Stimulated activated naive CD8-positive, alpha-beta T cell treated with anti-CD3 and anti-CD28 coated beads, Interleukin-15, amount 100 ng/mL, for 72 hours (primary cell): ENCODE measurements at regions not wholly inside any gene's neighbourhood (a gene's known extent, or its start where the extent isn't known, plus 50 kb on each side); places are given as distances from the start of the nearest gene placed in this dataset.
"Not testable (repeated sequence)": the region's sequence is repeated elsewhere in the genome, so short reads cannot be mapped to it uniquely, and the experiment has no call there.

ENCODE experiments used
- ATAC-seq: fragments of 150-1000 bp; cut with Tn5 transposase; 2 replicates; pipeline ENCODE4 v1.10.0; 2021; ENCODE audit warnings: mild to moderate bottlenecking, moderate library complexity
- DNase-seq, 2 donors: peaks; one replicate each; pipeline ENCODE4 v3.0.0; 2021 to 2022
- H3K27ac Mint-ChIP-seq, 2 donors: one replicate each; pipeline ENCODE4 v1.8.0; 2022; ENCODE audit warnings: mild to moderate bottlenecking in 2 of 2, mixed read lengths in 2 of 2, moderate library complexity in 2 of 2
- H3K27me3 Mint-ChIP-seq: one replicate; pipeline ENCODE4 v1.8.0; 2022; ENCODE audit warnings: mixed read lengths
- H3K4me1 Mint-ChIP-seq: one replicate; pipeline ENCODE4 v1.8.0; 2022; ENCODE audit warnings: mild to moderate bottlenecking, mixed read lengths
- H3K4me3 Mint-ChIP-seq, 2 donors: one replicate each; pipeline ENCODE4 v1.8.0; 2022; ENCODE audit warnings: mild to moderate bottlenecking in 2 of 2, mixed read lengths in 2 of 2, moderate library complexity in 1 of 2
- H3K9me3 Mint-ChIP-seq, 2 donors: one replicate each; pipeline ENCODE4 v1.8.0; 2022; ENCODE audit warnings: mixed read lengths in 2 of 2

DNA sequence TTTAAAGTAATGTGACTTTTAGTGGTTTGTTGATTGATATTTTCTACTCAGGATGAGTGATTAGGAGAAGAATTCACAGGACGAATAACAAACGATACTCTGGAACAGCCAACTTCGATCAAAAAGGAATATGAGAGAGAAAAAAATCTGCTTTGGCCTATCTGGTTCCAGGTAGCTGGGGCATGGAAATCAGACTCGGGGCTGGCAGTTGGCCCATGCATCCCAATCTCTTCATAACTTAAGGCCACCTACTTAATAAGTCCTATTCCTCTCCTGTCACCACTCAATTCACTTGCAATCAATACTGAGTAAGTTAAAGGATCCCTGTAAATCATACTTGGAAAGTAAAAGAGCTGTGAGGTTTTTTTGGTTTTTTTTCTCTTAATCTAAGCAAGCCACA is 1116.2 kb downstream of the SORCS3 start:
- H3K27ac Mint-ChIP-seq, result no peak overlapping the region
- no peaks in the 10 kb centered on the region for H3K27me3 Mint-ChIP-seq
- no peaks in the 10 kb centered on the region for H3K4me1 Mint-ChIP-seq
- no peak overlapping the region for H3K4me3 Mint-ChIP-seq
- no peak for ATAC-seq
- DNase-seq, result no peak
- H3K9me3 Mint-ChIP-seq, result no peaks in the 10 kb centered on the region

DNA sequence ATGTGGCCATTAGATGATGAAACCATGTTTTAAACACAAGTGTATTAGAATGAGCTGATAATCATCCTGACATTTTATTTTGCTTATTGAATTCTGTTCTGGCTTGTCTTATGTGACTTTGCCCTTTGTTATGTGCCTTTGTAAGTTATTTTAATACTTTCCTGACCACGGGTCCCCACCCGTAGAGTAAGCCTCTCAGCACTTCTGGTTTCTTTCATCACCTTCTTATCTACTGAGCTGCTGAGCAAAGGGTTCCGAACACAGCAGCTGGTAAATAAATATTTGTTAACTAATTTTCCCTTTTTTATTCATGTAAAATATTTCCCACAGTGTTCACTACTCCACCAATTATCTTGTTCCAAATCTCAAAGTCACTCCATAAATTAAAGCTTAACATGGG is 1115.3 kb downstream of the SORCS3 start:
- Mint-ChIP-seq H3K4me3 (no peak overlapping the region), H3K9me3 (no peaks in the 10 kb centered on the region), H3K27ac (no peak overlapping the region), H3K27me3 (no peaks in the 10 kb centered on the region), H3K4me1 (no peaks in the 10 kb centered on the region)
- DNase-seq, result no peak
- ATAC-seq, result no peak

DNA sequence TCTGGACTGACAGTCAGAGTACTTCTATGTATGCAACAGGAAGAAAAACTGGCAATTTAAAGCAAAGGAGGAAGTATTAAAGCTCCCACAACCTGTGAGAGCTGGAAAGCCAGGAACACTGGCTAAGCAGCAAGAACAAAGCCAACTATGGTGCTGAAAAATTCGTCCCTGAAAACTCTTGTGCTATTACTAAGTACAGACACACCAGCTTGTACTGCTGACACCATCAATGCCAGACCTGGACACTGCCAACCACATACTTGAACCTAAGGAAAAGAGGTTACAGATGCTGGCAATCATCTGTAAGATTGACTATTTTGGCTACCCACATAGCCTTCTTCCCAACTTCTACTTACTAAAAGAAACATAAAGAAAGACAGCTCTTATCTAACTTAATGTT is 1110.6 kb downstream of the SORCS3 start:
- DNase-seq, result no peak
- H3K9me3 Mint-ChIP-seq, result no peaks in the 10 kb centered on the region
- no peak overlapping the region for H3K27ac Mint-ChIP-seq
- H3K4me3 Mint-ChIP-seq, result no peak overlapping the region
- no peak for ATAC-seq
- no peaks in the 10 kb centered on the region for H3K27me3 Mint-ChIP-seq
- H3K4me1 Mint-ChIP-seq, result no peaks in the 10 kb centered on the region

DNA sequence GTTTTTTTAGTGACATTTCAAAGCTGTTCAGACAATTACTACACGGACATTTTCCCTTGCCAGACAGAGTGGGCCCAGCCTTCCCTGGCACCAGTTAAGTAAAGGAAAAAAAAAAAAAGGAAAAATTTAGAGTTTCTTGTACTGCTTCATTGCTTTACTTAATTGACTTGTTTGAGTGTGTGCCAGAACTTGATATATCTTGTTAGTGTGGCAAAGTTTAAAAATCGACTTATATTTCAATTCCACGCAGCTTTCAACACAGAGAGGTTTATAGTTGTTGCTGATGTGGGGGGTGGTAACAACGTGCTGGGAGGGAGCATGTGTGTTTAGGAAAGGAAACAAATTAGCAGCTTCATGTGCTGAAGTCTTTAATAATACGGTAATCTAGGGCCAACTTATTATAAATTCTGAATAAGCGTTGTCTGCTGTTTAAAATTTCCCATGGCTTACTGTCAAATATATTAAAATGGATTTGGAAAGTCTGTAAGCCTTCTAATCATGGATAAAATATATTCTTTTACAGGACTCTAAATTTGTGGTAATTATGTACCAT is 1104.6 kb downstream of the SORCS3 start:
- Mint-ChIP-seq H3K27ac (no peak overlapping the region), H3K4me3 (no peak overlapping the region), H3K4me1 (no peaks in the 10 kb centered on the region), H3K9me3 (no peaks in the 10 kb centered on the region), H3K27me3 (no peaks in the 10 kb centered on the region)
- DNase-seq, result no peak
- ATAC-seq, result no peak

DNA sequence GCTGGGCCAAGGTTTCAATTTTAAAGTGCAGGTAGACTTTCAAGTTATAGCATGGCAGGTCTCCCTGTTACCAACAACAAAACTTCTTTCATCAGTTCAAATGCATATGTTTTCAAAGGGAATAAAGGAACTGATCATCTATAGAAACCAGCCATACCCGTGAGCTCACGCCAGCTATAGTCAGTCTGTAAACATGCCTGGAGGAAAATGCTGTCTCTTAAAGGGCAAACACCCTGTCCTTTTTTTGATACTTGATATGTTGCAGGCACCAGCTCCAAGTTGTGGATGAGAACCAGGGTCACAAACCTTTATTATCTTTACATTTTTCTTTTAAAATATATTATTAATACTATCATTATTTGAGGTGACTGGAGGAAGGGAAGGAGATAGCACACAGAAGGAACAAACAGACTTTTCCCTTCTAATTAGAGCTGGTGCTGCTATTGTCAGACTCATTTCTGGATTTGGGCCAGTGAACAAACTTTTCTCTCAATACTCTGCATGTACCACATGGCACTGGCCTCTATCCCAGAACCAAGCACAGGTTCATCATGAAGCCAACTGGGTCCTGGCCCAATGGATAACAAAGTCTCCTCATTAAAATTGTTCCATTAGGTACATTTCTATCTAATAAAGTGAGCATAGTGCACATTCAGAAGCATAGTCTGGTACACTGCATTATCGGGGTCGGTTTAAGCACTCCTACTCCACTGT is 1102.4 kb downstream of the SORCS3 start:
- H3K4me1 Mint-ChIP-seq, result no peaks in the 10 kb centered on the region
- no peak overlapping the region for H3K27ac Mint-ChIP-seq
- no peaks in the 10 kb centered on the region for H3K27me3 Mint-ChIP-seq
- no peak overlapping the region for H3K4me3 Mint-ChIP-seq
- ATAC-seq (no peak), DNase-seq (no peak)
- H3K9me3 Mint-ChIP-seq, result no peaks in the 10 kb centered on the region

DNA sequence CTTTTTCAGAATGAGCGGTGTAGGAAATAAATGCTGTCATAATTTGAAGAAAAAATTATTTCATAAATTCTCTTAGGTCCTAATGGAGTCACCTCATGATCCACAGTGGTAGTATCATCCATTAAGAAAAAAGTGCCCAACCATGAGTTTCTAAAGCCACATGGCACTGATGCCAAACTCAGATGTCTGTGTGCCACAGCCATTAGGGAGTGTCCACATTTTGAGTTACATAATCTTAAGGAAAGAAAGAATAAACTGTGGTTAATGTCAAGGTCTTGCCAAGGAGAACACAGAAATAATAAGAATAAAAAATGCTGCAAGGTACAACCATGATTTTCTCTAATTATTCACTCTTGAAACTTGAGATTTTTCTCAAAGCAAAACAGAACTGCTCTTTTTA is 1101.8 kb downstream of the SORCS3 start:
- H3K27ac Mint-ChIP-seq, result no peak overlapping the region
- no peak for DNase-seq
- no peaks in the 10 kb centered on the region for H3K4me1 Mint-ChIP-seq
- H3K9me3 Mint-ChIP-seq, result peaks cover 0 to 1% of the 10 kb centered on the region in 2 donors
- H3K27me3 Mint-ChIP-seq, result no peaks in the 10 kb centered on the region
- H3K4me3 Mint-ChIP-seq, result no peak overlapping the region
- no peak for ATAC-seq

DNA sequence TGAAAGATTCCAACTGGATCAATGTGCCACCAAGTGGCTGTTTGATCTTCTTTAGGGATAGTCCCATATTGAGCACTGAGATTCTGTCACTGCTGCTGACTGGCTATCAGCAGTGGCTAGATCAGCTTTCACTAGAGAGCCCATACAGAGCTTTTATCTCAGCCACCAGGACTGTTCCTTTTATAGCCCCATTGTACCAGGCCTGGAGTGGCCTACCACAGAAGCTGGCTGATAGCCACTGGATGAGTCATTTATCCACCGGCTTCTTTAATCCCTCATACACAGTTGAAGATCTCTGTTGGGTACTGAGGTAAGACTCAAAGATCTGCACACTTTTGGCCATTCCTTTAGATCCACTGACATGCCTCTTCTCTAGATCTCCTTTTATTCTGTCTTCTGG is 1101.1 kb downstream of the SORCS3 start:
- Mint-ChIP-seq H3K4me1 (no peaks in the 10 kb centered on the region), H3K27me3 (no peaks in the 10 kb centered on the region), H3K27ac (no peak overlapping the region), H3K9me3 (peaks cover 0 to 5% of the 10 kb centered on the region in 2 donors), H3K4me3 (no peak overlapping the region)
- DNase-seq (no peak), ATAC-seq (no peak)

DNA sequence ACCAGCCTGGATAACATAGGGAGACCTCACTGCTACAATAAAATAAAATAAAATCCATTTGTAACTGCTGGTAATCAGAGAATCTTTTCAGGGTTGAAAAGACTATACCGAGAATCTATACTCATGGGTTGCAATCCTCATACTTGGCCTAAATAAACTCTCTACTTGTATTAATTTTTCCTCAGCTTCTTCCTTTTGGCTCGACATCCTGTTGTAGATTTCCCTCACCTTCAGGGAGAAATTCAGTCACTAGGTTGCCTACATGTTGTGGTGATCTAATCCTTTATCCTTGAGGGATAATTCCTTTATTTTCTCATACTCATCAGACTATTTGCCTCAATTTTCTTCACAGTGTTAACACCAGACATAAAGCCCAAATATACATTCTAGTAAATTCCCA is 1093.4 kb downstream of the SORCS3 start:
- no peak overlapping the region for H3K27ac Mint-ChIP-seq
- H3K4me3 Mint-ChIP-seq, result no peak overlapping the region
- DNase-seq, result no peak
- ATAC-seq, result no peak
- no peaks in the 10 kb centered on the region for H3K27me3 Mint-ChIP-seq
- peaks cover 0 to 5% of the 10 kb centered on the region in 2 donors for H3K9me3 Mint-ChIP-seq
- H3K4me1 Mint-ChIP-seq, result no peaks in the 10 kb centered on the region

- peaks cover under 1 to 5% of the 10 kb centered on the region in 2 donors for H3K9me3 Mint-ChIP-seq
Measured at GRCh38 chr10:105733924-105734323, 1092.8 kb downstream of the SORCS3 start.

DNA sequence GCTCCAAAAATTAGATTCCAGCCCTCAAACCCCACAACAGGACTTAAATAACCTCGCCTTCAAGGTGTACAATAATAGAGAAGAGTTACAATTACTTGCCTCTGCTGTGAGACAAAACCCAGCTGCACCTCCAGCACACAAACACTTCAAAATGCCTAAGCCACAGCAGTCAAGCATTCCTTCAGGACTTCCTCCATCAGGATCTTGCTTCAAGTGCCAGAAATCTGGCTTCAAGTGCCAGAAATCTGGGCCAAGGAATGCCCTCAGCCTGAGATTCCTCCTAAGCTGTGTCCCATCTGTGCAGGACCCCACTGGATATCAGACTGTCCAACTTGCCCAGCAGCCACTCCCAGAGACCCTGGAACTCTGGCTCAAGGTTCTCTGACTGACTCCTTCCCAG is 1088.3 kb downstream of the SORCS3 start:
- Mint-ChIP-seq H3K4me3 (no peak overlapping the region), H3K4me1 (no peaks in the 10 kb centered on the region), H3K27ac (no peak overlapping the region), H3K9me3 (peaks cover 0 to 11% of the 10 kb centered on the region in 2 donors), H3K27me3 (no peaks in the 10 kb centered on the region)
- DNase-seq (no peak), ATAC-seq (no peak)

More at GRCh38 chr10:105733924-105734323, 1092.8 kb downstream of the SORCS3 start:
- no peak for ATAC-seq
- Mint-ChIP-seq H3K4me1 (no peaks in the 10 kb centered on the region), H3K4me3 (no peak overlapping the region), H3K27ac (no peak overlapping the region), H3K27me3 (no peaks in the 10 kb centered on the region)
- DNase-seq, result no peak

GRCh38 chr10:105727586-105727985 is 1086.5 kb downstream of the SORCS3 start:
- H3K4me1 Mint-ChIP-seq, DNase-seq, ATAC-seq, H3K4me3 Mint-ChIP-seq, H3K27ac Mint-ChIP-seq, H3K27me3 Mint-ChIP-seq: not testable (repeated sequence)
- H3K9me3 Mint-ChIP-seq, result peaks cover 0 to 11% of the 10 kb centered on the region in 2 donors

- H3K9me3 Mint-ChIP-seq, result peaks cover 0 to 11% of the 10 kb centered on the region in 2 donors
- no peaks in the 10 kb centered on the region for H3K27me3 Mint-ChIP-seq
- H3K4me1 Mint-ChIP-seq, result no peaks in the 10 kb centered on the region
- ATAC-seq (no peak), DNase-seq (no peak)
- H3K27ac Mint-ChIP-seq, result no peak overlapping the region
- H3K4me3 Mint-ChIP-seq, result no peak overlapping the region
Measured at GRCh38 chr10:105727131-105727530, 1086.0 kb downstream of the SORCS3 start.

GRCh38 chr10:105726149-105726548 is 1085.1 kb downstream of the SORCS3 start:
- ATAC-seq (no peak), DNase-seq (no peak)
- Mint-ChIP-seq H3K27ac (no peak overlapping the region), H3K4me1 (no peaks in the 10 kb centered on the region), H3K9me3 (peaks cover 0 to 11% of the 10 kb centered on the region in 2 donors), H3K27me3 (no peaks in the 10 kb centered on the region), H3K4me3 (no peak overlapping the region)

- peaks cover 0 to 11% of the 10 kb centered on the region in 2 donors for H3K9me3 Mint-ChIP-seq
- H3K4me1 Mint-ChIP-seq, result no peaks in the 10 kb centered on the region
- ATAC-seq (no peak), DNase-seq (no peak)
- no peak overlapping the region for H3K27ac Mint-ChIP-seq
- H3K4me3 Mint-ChIP-seq, result no peak overlapping the region
- H3K27me3 Mint-ChIP-seq, result no peaks in the 10 kb centered on the region
Measured at GRCh38 chr10:105725007-105725406, 1083.9 kb downstream of the SORCS3 start.

DNA sequence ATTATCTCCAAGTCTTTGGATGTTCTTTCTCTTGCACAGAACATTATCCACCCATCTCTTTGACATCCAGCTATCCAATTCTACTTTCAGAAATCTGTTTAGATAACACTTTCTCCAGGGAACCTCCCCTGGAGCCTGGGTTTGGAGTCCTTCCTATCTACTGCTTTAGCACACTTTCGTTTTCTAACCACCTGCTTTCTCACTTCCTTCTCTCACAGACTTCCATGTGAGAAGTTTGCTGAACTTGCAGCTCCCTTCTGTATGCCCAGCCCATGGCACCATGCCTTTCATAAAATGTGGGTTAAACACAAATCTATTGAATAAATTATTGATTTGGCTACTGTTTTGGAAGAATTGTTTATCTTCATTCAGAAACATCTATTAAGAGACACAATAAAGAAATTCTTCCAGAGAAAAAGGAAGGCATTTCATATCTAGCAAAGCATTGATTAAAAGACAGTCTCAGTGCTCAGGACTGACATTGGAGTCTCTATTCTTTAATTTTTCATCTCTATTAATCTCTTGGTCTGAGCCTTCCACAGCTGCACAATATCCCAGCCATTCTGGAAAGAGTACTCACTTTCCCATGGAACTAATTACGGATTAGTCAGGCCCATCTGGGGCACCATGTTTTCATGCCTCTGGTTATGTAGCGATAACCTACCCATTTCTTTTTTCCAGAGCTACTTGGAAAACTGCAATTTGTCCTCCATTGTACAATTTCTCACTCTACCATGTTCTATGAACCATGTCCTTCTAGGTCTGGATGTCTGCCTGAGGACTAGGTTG is 1077.3 kb downstream of the SORCS3 start:
- Mint-ChIP-seq H3K27ac (no peak overlapping the region), H3K4me1 (no peaks in the 10 kb centered on the region), H3K9me3 (peaks cover 6 to 16% of the 10 kb centered on the region in 2 donors), H3K4me3 (no peak overlapping the region), H3K27me3 (no peaks in the 10 kb centered on the region)
- ATAC-seq, result no peak
- no peak for DNase-seq

DNA sequence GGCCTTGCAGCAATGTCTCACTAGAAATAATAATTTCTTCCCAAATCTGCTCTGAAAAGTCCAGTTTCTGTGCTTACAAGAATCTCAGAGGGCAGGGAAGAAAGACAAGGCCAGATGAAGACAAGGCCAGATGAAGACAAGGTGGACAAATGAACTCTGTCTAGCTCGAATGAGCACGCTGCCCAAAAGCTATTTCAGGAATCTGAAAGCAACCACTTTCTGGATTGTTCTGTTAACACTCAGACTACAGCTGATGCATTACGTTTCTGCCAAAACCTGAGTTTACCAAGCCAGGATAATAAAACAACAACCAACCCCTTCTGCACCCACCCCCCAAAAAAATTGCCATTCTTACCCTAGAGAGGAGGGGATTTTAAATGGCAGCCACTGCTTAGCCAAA is 1073.6 kb downstream of the SORCS3 start:
- ATAC-seq, result no peak
- H3K4me1 Mint-ChIP-seq, result no peaks in the 10 kb centered on the region
- H3K9me3 Mint-ChIP-seq, result peaks cover 6 to 23% of the 10 kb centered on the region in 2 donors
- no peak overlapping the region for H3K4me3 Mint-ChIP-seq
- H3K27me3 Mint-ChIP-seq, result no peaks in the 10 kb centered on the region
- H3K27ac Mint-ChIP-seq, result no peak overlapping the region
- no peak for DNase-seq
